Chondrocyte (in vitro differentiated cells): ENCODE measurements at regions not wholly inside any gene's neighbourhood (a gene's known extent, or its start where the extent isn't known, plus 50 kb on each side); places are given as distances from the start of the nearest gene placed in this dataset.

ENCODE experiments used
- DNase-seq: peaks from one replicate; pipeline ENCODE4 v3.0.0; 2021; ENCODE audit warnings: mixed read lengths, low spot score
- H3K27ac Mint-ChIP-seq: one replicate; pipeline ENCODE4 v1.8.0; 2021; ENCODE audit warnings: mild to moderate bottlenecking, moderate library complexity, mixed read lengths; ENCODE audit not compliant: unreplicated experiment
- H3K27me3 Mint-ChIP-seq: 2 replicates; pipeline ENCODE4 v1.8.0; 2021; ENCODE audit warnings: low read depth, mixed read lengths
- H3K36me3 Mint-ChIP-seq: 2 replicates; pipeline ENCODE4 v1.8.0; 2021; ENCODE audit warnings: low read depth, mixed read lengths
- H3K4me1 Mint-ChIP-seq: 2 replicates; pipeline ENCODE4 v1.8.0; 2021; ENCODE audit warnings: low read depth, mild to moderate bottlenecking, mixed read lengths
- H3K4me3 Mint-ChIP-seq: one replicate; pipeline ENCODE4 v1.8.0; 2021; ENCODE audit warnings: mild to moderate bottlenecking, moderate library complexity, mixed read lengths; ENCODE audit not compliant: unreplicated experiment
- H3K9me3 Mint-ChIP-seq: 2 replicates; pipeline ENCODE4 v1.8.0; 2021; ENCODE audit warnings: low read depth, mixed read lengths
- CTCF ChIP-seq: fragments of 200-600 bp; sonication (generic); IDR thresholded peaks from 2 replicates; pipeline ENCODE4 v1.5.0; 2021; ENCODE audit warnings: antibody characterized with exemption, mild to moderate bottlenecking, moderate library complexity

GRCh38 chr14:75370416-75371205 is 57.2 kb upstream of the JDP2 start:
- no peak for DNase-seq
- H3K27me3 Mint-ChIP-seq: peaks cover 40% of the 10 kb centered on the region
- H3K27ac Mint-ChIP-seq: no peak overlapping the region
- peaks cover 3% of the 10 kb centered on the region for H3K36me3 Mint-ChIP-seq
- TF ChIP-seq CTCF: no peak
- no peak overlapping the region for H3K4me3 Mint-ChIP-seq
- H3K9me3 Mint-ChIP-seq: peaks cover 3% of the 10 kb centered on the region
- H3K4me1 Mint-ChIP-seq: no peaks in the 10 kb centered on the region

- Mint-ChIP-seq H3K4me1 (no peaks in the 10 kb centered on the region), H3K9me3 (peaks cover 3% of the 10 kb centered on the region), H3K27ac (no peak overlapping the region), H3K27me3 (peaks cover 36% of the 10 kb centered on the region), H3K36me3 (peaks cover 3% of the 10 kb centered on the region), H3K4me3 (no peak overlapping the region)
- no peak for TF ChIP-seq CTCF
- DNase-seq: no peak
These were observed 56.5 kb upstream of the JDP2 start for GRCh38 chr14:75371297-75371696.

GRCh38 chr14:75372260-75372659 is 55.6 kb upstream of the JDP2 start:
- no peak overlapping the region for H3K27ac Mint-ChIP-seq
- H3K9me3 Mint-ChIP-seq: peaks cover 3% of the 10 kb centered on the region
- no peak overlapping the region for H3K4me3 Mint-ChIP-seq
- no peak for DNase-seq
- no peak for TF ChIP-seq CTCF
- H3K4me1 Mint-ChIP-seq: no peaks in the 10 kb centered on the region
- peaks cover 3% of the 10 kb centered on the region for H3K36me3 Mint-ChIP-seq
- peaks cover 35% of the 10 kb centered on the region for H3K27me3 Mint-ChIP-seq

GRCh38 chr14:75373133-75373532 is 54.7 kb upstream of the JDP2 start:
- H3K9me3 Mint-ChIP-seq: peaks cover 3% of the 10 kb centered on the region
- peaks cover 33% of the 10 kb centered on the region for H3K27me3 Mint-ChIP-seq
- no peaks in the 10 kb centered on the region for H3K4me1 Mint-ChIP-seq
- H3K4me3 Mint-ChIP-seq: no peak overlapping the region
- no peak overlapping the region for H3K27ac Mint-ChIP-seq
- TF ChIP-seq CTCF: no peak
- no peak for DNase-seq
- peaks cover 3% of the 10 kb centered on the region for H3K36me3 Mint-ChIP-seq

- DNase-seq: no peak
- no peaks in the 10 kb centered on the region for H3K4me1 Mint-ChIP-seq
- TF ChIP-seq CTCF: no peak
- H3K4me3 Mint-ChIP-seq: no peak overlapping the region
- H3K27me3 Mint-ChIP-seq: peaks cover 36% of the 10 kb centered on the region
- peaks cover 3% of the 10 kb centered on the region for H3K36me3 Mint-ChIP-seq
- H3K9me3 Mint-ChIP-seq: peaks cover 2% of the 10 kb centered on the region
- no peak overlapping the region for H3K27ac Mint-ChIP-seq
These were observed 54.2 kb upstream of the JDP2 start for GRCh38 chr14:75373616-75374015.
